GM23248 (cell line): ENCODE measurements at regions not wholly inside any gene's neighbourhood (a gene's known extent, or its start where the extent isn't known, plus 50 kb on each side); places are given as distances from the start of the nearest gene placed in this dataset.

Experiments
- EZH2 ChIP-seq: fragments of 200-600 bp; sonication (generic); IDR thresholded peaks from 2 replicates; pipeline ENCODE4 v1.6.1; 2018; ENCODE audit warnings: antibody characterized with exemption, mild to moderate bottlenecking; ENCODE audit not compliant: insufficient read depth, poor library complexity, severe bottlenecking
- EZH2phosphoT487 ChIP-seq: fragments of 200-600 bp; sonication (generic); IDR thresholded peaks from 2 replicates; pipeline ENCODE4 v1.6.1; 2018; ENCODE audit warnings: antibody characterized with exemption, moderate library complexity, mild to moderate bottlenecking, low read depth; ENCODE audit not compliant: insufficient read depth

DNA sequence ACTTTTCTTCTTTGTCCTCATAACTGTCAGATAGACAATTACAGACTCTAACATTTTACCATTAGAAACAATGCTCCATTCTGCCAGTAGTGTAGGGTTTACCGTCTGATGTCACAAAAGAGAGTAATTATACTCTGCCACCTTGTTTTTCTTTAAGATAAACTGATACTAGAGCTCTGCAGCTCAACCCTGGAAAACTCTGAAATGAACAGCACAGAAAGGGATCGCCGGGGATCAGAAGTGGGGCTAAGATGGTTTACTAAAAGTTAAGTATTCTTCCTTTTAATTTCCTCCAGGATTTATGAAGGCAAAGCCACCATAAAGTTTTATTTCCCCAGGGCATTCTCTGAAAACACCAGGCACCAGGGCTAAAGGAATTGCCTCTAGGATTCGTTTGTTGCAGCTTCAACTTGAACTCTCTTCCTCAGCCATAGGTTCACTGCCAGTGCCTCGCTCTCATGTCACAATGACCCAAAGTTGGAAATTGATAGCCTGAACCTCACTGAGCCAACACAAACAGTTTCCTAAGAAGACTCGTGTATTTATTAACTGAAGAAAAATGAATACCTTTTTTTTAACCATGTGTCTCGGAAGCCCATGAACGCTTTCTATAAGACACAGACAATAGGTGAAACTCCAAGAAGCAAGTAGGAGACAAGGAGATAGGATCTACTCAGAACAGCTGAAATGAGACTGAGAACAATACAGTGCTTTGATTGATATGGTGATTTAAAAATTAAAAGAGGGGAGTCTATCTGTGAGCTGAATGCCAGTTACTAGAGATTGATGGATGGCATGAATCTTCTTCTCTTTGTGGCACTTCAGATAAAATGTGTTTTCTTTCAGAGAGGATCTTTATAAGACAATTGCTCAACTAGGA is 121.5 kb upstream of the SPATS2L start:
- TF ChIP-seq EZH2phosphoT487 (no peak), EZH2 (no peak)
